Transverse colon (tissue), 4 donors: ENCODE measurements at regions not wholly inside any gene's neighbourhood (a gene's known extent, or its start where the extent isn't known, plus 50 kb on each side); places are given as distances from the start of the nearest gene placed in this dataset.

Experiments used
- DNase-seq: peaks from one replicate; pipeline ENCODE4 v3.0.0-alpha.2; 2019
- H3K27ac ChIP-seq, 4 donors: fragments of 200-600 bp; sonication (generic); 2 replicates each; pipeline ENCODE4 v1.5.1; 2016 to 2018; ENCODE audit warnings: inconsistent platforms in 4 of 4
- H3K27me3 ChIP-seq: fragments of 200-600 bp; sonication (generic); 2 replicates; pipeline ENCODE4 v1.5.1; 2017; ENCODE audit warnings: inconsistent platforms
- H3K36me3 ChIP-seq, 4 donors: fragments of 200-600 bp; sonication (generic); 2 replicates each; pipeline ENCODE4 v1.5.1; 2017 to 2019; ENCODE audit warnings: inconsistent platforms in 4 of 4
- H3K4me1 ChIP-seq, 4 donors: fragments of 200-600 bp; sonication (generic); 2 replicates each; pipeline ENCODE4 v1.5.1; 2017 to 2020; ENCODE audit warnings: inconsistent platforms in 4 of 4
- H3K4me3 ChIP-seq, 4 donors: fragments of 200-600 bp; sonication (generic); 1 replicate in 1 of 4; 2 replicates in 3 of 4; pipeline versions ENCODE4 v1.5.1 to v1.6.1; 2017 to 2019; ENCODE audit warnings: inconsistent platforms in 4 of 4
- H3K9me3 ChIP-seq, 2 donors: fragments of 200-600 bp; sonication (generic); 2 replicates each; pipeline ENCODE4 v1.5.1; 2017 to 2019; ENCODE audit warnings: inconsistent platforms in 2 of 2
- CTCF ChIP-seq, 5 experiments: fragments of 200-600 bp in 3 of 5; fragments of 450-650 bp in 2 of 5; sonication (generic) in 3 of 5; IDR thresholded peaks; 1 replicate in 2 of 5; 2 replicates in 3 of 5; pipeline ENCODE4 v1.5.1; 2016 to 2017; ENCODE audit warnings: antibody characterized with exemption in 5 of 5, inconsistent platforms in 3 of 5, mild to moderate bottlenecking in 2 of 5, moderate library complexity in 1 of 5
- EP300 ChIP-seq: sonication (generic); formaldehyde crosslinking; IDR thresholded peaks from one replicate; pipeline ENCODE4 v1.6.1; 2017; ENCODE audit warnings: antibody characterized with exemption, low read depth
- POLR2A ChIP-seq: fragments of 450-650 bp; IDR thresholded peaks from one replicate; pipeline ENCODE4 v1.6.1; 2016; ENCODE audit warnings: antibody characterized with exemption, mild to moderate bottlenecking, moderate library complexity
- POLR2AphosphoS5 ChIP-seq, 3 donors: sonication (generic); formaldehyde crosslinking; IDR thresholded peaks; one replicate each; pipeline ENCODE4 v1.6.1; 2016; ENCODE audit warnings: antibody characterized with exemption in 3 of 3
- WGBS, 2 donors: methylation state at CpG; one replicate each; pipeline ENCODE4 v1.1.5; 2018; ENCODE audit warnings: low coverage in 1 of 2; 5-methylcytosine and 5-hydroxymethylcytosine counted together
- in situ Hi-C, 4 donors: fragments of 200-750 bp; cut with MboI; loops; one replicate each; pipeline versions ENCODE4 v1.15.0 to v1.15.1; 2017; ENCODE audit warnings: low sequenced_read_pairs in 3 of 4, low pct_ligation_motif_present in 1 of 4, low pct_unique_long_range_greater_than_20kb in 1 of 4
- intact Hi-C: fragments of 100-400 bp; cut with DNase I; formaldehyde crosslinking; loops from one replicate; pipeline ENCODE4 v1.15.1; 2023; ENCODE audit warnings: low total_unique reads

- Histone ChIP-seq H3K4me1 (no peaks in the 10 kb centered on the region), H3K27me3 (no peaks in the 10 kb centered on the region), H3K4me3 (no peak overlapping the region), H3K9me3 (no peaks in the 10 kb centered on the region), H3K27ac (no peak overlapping the region), H3K36me3 (no peaks in the 10 kb centered on the region)
- no peak for TF ChIP-seq POLR2AphosphoS5 (IDR thresholded peaks at IDR 0.05)
- TF ChIP-seq POLR2A = no peak
- no peak for TF ChIP-seq CTCF (IDR thresholded peaks at IDR 0.05)
- TF ChIP-seq EP300 = no peak
- DNase-seq = no peak
- intact Hi-C loops (no loop called here), in situ Hi-C loops (no loop called here)
- 50 to 55% methylated on average over 4 of the region's 4 CpGs for WGBS, 2 donors
Measured at GRCh38 chr10:53284615-53285182, 512.1 kb upstream of the MBL2 start.

GRCh38 chr10:53276797-53277196, 504.2 kb upstream of the MBL2 start:
- Histone ChIP-seq H3K36me3 (no peaks in the 10 kb centered on the region), H3K27me3 (no peaks in the 10 kb centered on the region), H3K9me3 (no peaks in the 10 kb centered on the region), H3K4me3 (no peak overlapping the region), H3K4me1 (no peaks in the 10 kb centered on the region), H3K27ac (no peak overlapping the region)
- TF ChIP-seq CTCF (IDR thresholded peaks at IDR 0.05) = no peak
- no peak for TF ChIP-seq POLR2A
- no peak for TF ChIP-seq POLR2AphosphoS5 (IDR thresholded peaks at IDR 0.05)
- TF ChIP-seq EP300 = no peak
- DNase-seq = no peak
- in situ Hi-C loops (no loop called here), intact Hi-C loops (no loop called here)
- WGBS, 2 donors = 38 to 71% methylated on average over 1 of the region's 1 CpG

- H3K27ac ChIP-seq = no peak overlapping the region
- TF ChIP-seq POLR2A (no peak), EP300 (no peak), POLR2AphosphoS5 (IDR thresholded peaks at IDR 0.05) (no peak), CTCF (IDR thresholded peaks at IDR 0.05) (no peak)
- 33 to 47% methylated on average over 2 of the region's 2 CpGs for WGBS, 2 donors
- in situ Hi-C loops (no loop called here), intact Hi-C loops (no loop called here)
- H3K4me3 ChIP-seq = no peak overlapping the region
- H3K36me3 ChIP-seq = no peaks in the 10 kb centered on the region
- no peaks in the 10 kb centered on the region for H3K27me3 ChIP-seq
- no peaks in the 10 kb centered on the region for H3K9me3 ChIP-seq
- H3K4me1 ChIP-seq = no peaks in the 10 kb centered on the region
- DNase-seq = no peak
Measured at GRCh38 chr10:53269482-53269881, 496.9 kb upstream of the MBL2 start.

- in situ Hi-C loops (no loop called here), intact Hi-C loops (no loop called here)
- TF ChIP-seq POLR2AphosphoS5 (IDR thresholded peaks at IDR 0.05) (no peak), POLR2A (no peak), EP300 (no peak), CTCF (IDR thresholded peaks at IDR 0.05) (no peak)
- no peaks in the 10 kb centered on the region for H3K27me3 ChIP-seq
- no peak overlapping the region for H3K27ac ChIP-seq
- WGBS, 2 donors = 50 to 57% methylated on average over 1 of the region's 1 CpG
- no peak for DNase-seq
- no peaks in the 10 kb centered on the region for H3K36me3 ChIP-seq
- H3K9me3 ChIP-seq = no peaks in the 10 kb centered on the region
- no peak overlapping the region for H3K4me3 ChIP-seq
- H3K4me1 ChIP-seq = no peaks in the 10 kb centered on the region
Measured at GRCh38 chr10:53260213-53260612, 487.6 kb upstream of the MBL2 start.
